ENCODE measurements at regions not wholly inside any gene's neighbourhood (a gene's known extent, or its start where the extent isn't known, plus 50 kb on each side); places are given as distances from the start of the nearest gene placed in this dataset.

DNA sequence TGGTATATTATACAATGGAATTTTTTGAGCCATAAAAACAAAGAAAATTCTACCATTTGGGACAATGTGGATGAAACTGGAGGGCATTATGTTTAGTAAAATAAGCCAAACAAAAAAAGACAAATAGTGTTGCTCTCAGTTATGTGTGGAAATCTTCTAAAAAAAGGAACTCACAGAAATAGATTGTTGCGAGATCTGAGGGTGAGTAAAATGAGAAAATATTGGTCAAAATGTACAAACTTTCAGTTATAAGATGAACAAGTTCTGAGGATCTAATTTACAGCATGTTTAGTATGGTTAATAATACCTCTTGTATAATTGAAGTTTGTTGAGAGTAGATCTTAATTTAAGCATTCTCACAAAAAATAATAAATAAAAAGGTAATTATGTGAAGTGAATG, 291.2 kb downstream of the KIF20B start:
- TF ChIP-seq, protein P1, sequence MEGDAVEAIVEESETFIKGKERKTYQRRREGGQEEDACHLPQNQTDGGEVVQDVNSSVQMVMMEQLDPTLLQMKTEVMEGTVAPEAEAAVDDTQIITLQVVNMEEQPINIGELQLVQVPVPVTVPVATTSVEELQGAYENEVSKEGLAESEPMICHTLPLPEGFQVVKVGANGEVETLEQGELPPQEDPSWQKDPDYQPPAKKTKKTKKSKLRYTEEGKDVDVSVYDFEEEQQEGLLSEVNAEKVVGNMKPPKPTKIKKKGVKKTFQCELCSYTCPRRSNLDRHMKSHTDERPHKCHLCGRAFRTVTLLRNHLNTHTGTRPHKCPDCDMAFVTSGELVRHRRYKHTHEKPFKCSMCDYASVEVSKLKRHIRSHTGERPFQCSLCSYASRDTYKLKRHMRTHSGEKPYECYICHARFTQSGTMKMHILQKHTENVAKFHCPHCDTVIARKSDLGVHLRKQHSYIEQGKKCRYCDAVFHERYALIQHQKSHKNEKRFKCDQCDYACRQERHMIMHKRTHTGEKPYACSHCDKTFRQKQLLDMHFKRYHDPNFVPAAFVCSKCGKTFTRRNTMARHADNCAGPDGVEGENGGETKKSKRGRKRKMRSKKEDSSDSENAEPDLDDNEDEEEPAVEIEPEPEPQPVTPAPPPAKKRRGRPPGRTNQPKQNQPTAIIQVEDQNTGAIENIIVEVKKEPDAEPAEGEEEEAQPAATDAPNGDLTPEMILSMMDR (IDR thresholded peaks at IDR 0.05), result no peak
- no peak for TF ChIP-seq POLR2A (IDR thresholded peaks at IDR 0.05)

All from heart left ventricle (tissue), 13 donors.